Tibial artery (tissue), 4 donors: ENCODE measurements at regions not wholly inside any gene's neighbourhood (a gene's known extent, or its start where the extent isn't known, plus 50 kb on each side); places are given as distances from the start of the nearest gene placed in this dataset.
"Not testable (repeated sequence)": the region's sequence is repeated elsewhere in the genome, so short reads cannot be mapped to it uniquely, and the experiment has no call there.

ENCODE experiments used
- DNase-seq, 2 donors: peaks; one replicate each; pipeline ENCODE4 v3.0.0-alpha.2; 2019
- H3K27ac ChIP-seq, 2 donors: fragments of 200-600 bp; sonication (generic) in 1 of 2; 1 replicate in 1 of 2; 2 replicates in 1 of 2; pipeline ENCODE4 v1.5.1; 2018 to 2019; ENCODE audit warnings: mild to moderate bottlenecking in 1 of 2
- H3K27me3 ChIP-seq, 2 donors: fragments of 200-600 bp; sonication (generic) in 1 of 2; one replicate each; pipeline versions ENCODE4 v1.5.1 to v1.6.0; 2016 to 2019
- H3K36me3 ChIP-seq, 3 donors: fragments of 200-600 bp; sonication (generic) in 2 of 3; one replicate each; pipeline ENCODE4 v1.5.1; 2016 to 2019; ENCODE audit warnings: mild to moderate bottlenecking in 2 of 3
- H3K4me1 ChIP-seq, 4 donors: fragments of 200-600 bp; sonication (generic) in 2 of 4; 1 replicate in 3 of 4; 2 replicates in 1 of 4; pipeline ENCODE4 v1.5.1; 2016 to 2019
- H3K4me3 ChIP-seq, 2 donors: fragments of 200-600 bp; sonication (generic) in 1 of 2; 1 replicate in 1 of 2; 2 replicates in 1 of 2; pipeline ENCODE4 v1.5.1; 2018 to 2019; ENCODE audit warnings: mild to moderate bottlenecking in 2 of 2
- H3K9me3 ChIP-seq, 3 donors: fragments of 200-600 bp; sonication (generic) in 1 of 3; one replicate each; pipeline ENCODE4 v1.5.1; 2016 to 2019
- intact Hi-C: fragments of 100-400 bp; cut with DNase I; formaldehyde crosslinking; loops from one replicate; pipeline ENCODE4 v1.15.0; 2023; ENCODE audit warnings: low total_unique reads
- TF ChIP-seq, protein P1 (sequence below), 2 experiments: fragments of 200-600 bp in 1 of 2; fragments of 450-650 bp in 1 of 2; IDR thresholded peaks; one replicate each; pipeline ENCODE4 v1.5.1; 2017 to 2019; ENCODE audit warnings: antibody characterized with exemption in 2 of 2, mild to moderate bottlenecking in 1 of 2, moderate library complexity in 1 of 2

DNA sequence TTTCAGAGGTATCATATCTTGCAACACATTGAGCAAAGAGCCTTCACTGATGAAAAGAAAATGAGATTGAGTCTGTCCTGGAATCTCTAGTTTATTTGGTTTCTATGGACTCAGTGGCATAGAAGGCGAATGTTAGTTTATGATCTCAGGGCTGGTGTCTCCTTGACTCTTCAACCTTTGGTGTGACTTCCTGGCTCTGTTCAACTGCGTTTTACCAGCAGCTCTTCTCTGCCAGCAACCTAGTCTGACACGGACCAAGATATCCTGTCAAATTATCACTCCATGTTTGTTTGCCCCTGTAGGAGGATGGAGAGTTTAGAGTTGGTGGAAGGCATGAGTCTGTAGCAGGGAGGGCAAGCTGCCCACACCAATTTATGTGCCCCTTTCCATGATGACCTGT lies 82.9 kb upstream of the TBC1D5 start:
- no peak for DNase-seq
- Histone ChIP-seq H3K4me1 (no peaks in the 10 kb centered on the region), H3K27ac (no peak overlapping the region), H3K27me3 (no peaks in the 10 kb centered on the region), H3K36me3 (no peaks in the 10 kb centered on the region), H3K9me3 (no peaks in the 10 kb centered on the region), H3K4me3 (no peak overlapping the region)
- intact Hi-C loops = no loop called here
- TF ChIP-seq, protein P1, sequence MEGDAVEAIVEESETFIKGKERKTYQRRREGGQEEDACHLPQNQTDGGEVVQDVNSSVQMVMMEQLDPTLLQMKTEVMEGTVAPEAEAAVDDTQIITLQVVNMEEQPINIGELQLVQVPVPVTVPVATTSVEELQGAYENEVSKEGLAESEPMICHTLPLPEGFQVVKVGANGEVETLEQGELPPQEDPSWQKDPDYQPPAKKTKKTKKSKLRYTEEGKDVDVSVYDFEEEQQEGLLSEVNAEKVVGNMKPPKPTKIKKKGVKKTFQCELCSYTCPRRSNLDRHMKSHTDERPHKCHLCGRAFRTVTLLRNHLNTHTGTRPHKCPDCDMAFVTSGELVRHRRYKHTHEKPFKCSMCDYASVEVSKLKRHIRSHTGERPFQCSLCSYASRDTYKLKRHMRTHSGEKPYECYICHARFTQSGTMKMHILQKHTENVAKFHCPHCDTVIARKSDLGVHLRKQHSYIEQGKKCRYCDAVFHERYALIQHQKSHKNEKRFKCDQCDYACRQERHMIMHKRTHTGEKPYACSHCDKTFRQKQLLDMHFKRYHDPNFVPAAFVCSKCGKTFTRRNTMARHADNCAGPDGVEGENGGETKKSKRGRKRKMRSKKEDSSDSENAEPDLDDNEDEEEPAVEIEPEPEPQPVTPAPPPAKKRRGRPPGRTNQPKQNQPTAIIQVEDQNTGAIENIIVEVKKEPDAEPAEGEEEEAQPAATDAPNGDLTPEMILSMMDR (IDR thresholded peaks at IDR 0.05) = no peak

DNA sequence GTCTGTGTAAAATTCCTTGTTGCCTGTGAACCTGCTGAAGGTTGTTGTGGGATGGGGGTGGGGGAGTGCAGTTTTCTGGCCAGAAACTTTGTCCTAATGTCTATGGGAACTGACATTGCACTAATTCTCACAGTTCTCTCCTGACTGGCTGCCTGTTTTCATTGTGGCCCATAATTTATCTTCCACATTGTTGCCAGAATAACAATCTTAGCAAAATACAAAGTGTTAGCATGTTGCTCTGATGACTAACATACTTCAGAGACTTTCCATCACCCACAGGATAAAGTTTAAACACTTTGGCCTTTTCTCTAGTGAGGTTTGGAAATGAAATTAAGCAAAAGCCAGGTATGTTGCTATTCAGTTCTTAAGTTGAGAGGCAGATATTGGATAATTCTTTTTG lies 81.4 kb upstream of the TBC1D5 start:
- DNase-seq = no peak
- Histone ChIP-seq H3K27me3 (no peaks in the 10 kb centered on the region), H3K27ac (no peak overlapping the region), H3K9me3 (no peaks in the 10 kb centered on the region), H3K4me3 (no peak overlapping the region), H3K36me3 (no peaks in the 10 kb centered on the region), H3K4me1 (no peaks in the 10 kb centered on the region)
- intact Hi-C loops = no loop called here
- TF ChIP-seq, protein P1 (IDR thresholded peaks at IDR 0.05) = no peak

DNA sequence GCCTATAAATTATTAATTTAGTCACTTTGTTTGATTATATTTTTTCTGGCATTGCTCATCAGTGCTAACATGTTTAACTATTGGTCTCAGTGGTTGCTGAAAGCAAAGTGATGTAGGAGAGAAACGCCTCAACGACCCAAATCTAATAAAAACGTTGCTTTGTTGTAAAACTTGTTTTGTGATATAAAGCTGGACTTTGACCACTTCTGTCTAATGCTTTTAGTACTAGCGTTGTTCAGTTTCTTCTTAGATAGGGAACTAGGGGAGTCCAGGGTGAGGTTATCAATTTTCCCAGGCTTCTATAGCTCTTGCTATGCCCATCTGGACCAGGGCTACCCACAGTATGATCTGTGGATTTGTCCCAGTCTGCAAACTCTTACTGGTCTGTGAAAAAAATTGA lies 80.6 kb upstream of the TBC1D5 start:
- H3K27me3 ChIP-seq = no peaks in the 10 kb centered on the region
- H3K4me3 ChIP-seq = no peak overlapping the region
- H3K36me3 ChIP-seq = no peaks in the 10 kb centered on the region
- no peak for DNase-seq
- H3K9me3 ChIP-seq = no peaks in the 10 kb centered on the region
- intact Hi-C loops = no loop called here
- no peaks in the 10 kb centered on the region for H3K4me1 ChIP-seq
- H3K27ac ChIP-seq = no peak overlapping the region
- TF ChIP-seq, protein P1 (IDR thresholded peaks at IDR 0.05) = no peak

DNA sequence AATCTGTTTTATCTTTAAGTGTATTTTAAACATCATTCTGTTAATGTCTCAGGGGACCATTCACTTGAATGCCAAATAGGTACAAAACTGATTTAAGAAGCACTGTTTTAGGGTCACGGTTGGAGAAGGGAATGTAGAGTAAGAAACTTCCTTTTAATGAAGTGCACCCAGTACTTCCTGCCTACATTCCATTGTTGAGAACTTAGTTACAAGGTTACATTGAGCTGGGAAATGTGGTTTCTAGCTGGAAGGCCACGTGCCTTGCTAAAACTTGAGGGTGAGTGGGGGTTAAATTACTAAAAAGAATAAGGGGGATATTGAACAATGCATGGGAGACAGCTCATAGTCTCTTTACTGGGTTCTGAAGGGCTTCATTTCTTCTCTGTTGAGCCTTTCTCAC lies 78.3 kb upstream of the TBC1D5 start:
- no peaks in the 10 kb centered on the region for H3K9me3 ChIP-seq
- intact Hi-C loops = no loop called here
- H3K27me3 ChIP-seq = no peaks in the 10 kb centered on the region
- TF ChIP-seq, protein P1 (IDR thresholded peaks at IDR 0.05) = no peak
- H3K4me1 ChIP-seq = no peaks in the 10 kb centered on the region
- no peak overlapping the region for H3K4me3 ChIP-seq
- no peak overlapping the region for H3K27ac ChIP-seq
- DNase-seq = no peak
- H3K36me3 ChIP-seq = no peaks in the 10 kb centered on the region

DNA sequence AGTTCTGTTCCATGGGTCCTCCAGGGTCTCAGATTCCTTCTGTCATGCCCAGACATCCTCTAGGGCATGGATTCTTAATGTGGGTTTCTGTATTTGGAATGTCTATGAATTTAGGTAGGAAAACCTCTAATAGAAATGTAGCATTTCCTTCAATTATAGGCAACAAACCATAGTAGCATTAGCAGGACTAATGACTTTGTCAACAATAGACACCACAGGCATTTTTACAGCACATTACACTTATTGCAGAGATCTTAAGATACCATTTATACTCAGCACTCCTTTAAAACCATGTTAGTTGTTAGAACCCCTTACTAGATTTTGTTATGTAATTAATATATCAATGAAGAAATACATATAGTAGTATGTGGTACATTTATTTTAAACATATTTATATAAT lies 77.8 kb upstream of the TBC1D5 start:
- intact Hi-C loops = no loop called here
- DNase-seq = no peak

DNA sequence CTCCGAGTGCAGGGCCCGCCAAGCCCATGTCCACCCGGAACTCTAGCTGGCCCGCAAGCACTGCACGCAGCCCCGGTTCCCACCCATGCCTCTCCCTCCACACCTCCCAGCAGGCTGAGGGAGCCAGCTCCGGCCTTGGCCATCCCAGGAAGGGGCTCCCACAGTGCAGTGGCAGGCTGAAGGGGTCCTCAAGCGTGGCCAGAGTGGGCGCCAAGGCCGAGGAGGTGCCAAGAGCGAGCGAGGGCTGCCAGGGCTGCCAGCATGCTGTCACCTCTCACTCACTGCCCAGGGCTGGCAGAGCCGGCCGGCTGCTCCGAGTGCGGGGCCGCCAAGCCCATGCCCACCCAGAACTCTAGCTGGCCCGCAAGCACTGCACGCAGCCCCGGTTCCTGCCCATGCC lies 75.5 kb upstream of the TBC1D5 start:
- DNase-seq, H3K27ac ChIP-seq, H3K27me3 ChIP-seq, H3K9me3 ChIP-seq, H3K4me1 ChIP-seq, intact Hi-C loops, H3K4me3 ChIP-seq, H3K36me3 ChIP-seq: not testable (repeated sequence)

More for the DNA sequence above, 77.8 kb upstream of the TBC1D5 start:
- Histone ChIP-seq H3K36me3 (no peaks in the 10 kb centered on the region), H3K27ac (no peak overlapping the region), H3K9me3 (no peaks in the 10 kb centered on the region), H3K4me3 (no peak overlapping the region), H3K4me1 (no peaks in the 10 kb centered on the region), H3K27me3 (no peaks in the 10 kb centered on the region)
- TF ChIP-seq, protein P1 (IDR thresholded peaks at IDR 0.05) = no peak
